HG02938 (cell line): ENCODE measurements at regions not wholly inside any gene's neighbourhood (a gene's known extent, or its start where the extent isn't known, plus 50 kb on each side); places are given as distances from the start of the nearest gene placed in this dataset.
"Not testable (repeated sequence)": the region's sequence is repeated elsewhere in the genome, so short reads cannot be mapped to it uniquely, and the experiment has no call there.

Source experiments
- ATAC-seq: cut with Tn5 transposase; IDR thresholded peaks from one replicate; pipeline ENCODE4 v1.9.1; 2021; ENCODE audit warnings: mild to moderate bottlenecking, moderate library complexity; ENCODE audit not compliant: unreplicated experiment

DNA sequence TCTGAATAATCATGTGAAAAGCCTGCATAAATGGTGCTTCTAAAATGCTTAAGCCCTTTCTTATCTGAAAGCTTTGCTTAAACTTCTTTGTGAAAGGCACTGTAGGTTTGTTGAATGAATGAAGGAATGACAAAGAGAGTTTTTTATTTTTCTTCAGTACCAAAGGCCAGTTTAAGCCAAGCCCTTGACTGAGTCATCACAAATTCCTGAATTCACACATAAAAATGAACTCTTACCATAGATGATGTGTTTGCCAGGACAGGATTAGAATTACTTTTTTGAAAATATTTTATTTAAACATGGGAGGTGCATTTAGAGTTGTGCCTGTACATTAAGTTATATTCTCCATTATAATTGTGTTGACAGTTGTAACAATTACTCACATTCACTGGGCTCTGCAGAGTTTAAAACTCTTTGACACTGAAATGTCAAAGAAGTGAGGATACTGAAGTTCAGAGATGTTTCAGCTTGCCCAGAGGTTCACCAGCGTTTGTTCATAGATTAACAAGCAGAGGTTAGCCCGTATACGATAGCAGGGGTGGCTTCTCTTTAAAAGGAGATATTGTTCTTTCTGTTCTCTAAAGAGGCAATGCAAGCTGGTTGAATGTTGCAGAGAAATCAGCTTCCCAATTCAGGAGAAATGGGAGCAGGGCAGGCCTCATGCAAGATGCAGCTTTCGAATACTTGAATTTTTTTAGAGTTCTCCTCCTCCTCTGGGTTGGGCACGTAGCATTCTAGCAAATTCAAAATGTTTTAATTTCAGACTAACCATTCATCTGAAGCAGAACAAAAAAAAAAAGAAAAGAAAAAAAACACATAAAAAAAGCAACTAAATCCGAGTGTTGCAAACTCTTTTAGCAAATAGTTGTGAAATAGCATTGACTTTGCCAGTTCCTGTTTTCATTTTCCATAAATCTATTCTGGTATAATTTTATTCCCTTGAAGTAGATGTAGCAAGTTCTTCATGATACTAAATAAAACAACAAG is 358.7 kb upstream of the KLF4 start:
- ATAC-seq, result no peak

DNA sequence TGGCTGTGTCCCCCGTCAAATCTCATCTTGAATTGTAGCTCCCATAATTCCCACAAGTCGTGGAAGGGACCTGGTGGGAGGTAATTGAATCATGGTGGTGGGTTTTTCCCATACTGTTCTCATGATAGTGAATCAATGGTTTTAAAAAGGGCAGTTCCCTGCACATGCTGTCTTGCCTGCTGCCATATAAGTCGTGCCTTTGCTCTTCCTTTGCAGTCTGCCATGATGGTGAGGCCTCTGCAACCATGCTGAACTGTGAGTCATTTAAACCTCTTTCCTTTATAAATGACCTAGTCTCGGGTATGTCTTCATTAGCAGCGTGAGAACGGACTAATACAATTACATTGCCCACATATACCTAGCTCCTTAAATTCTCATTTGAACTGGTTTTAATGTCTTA is 353.0 kb upstream of the KLF4 start:
- no peak for ATAC-seq

DNA sequence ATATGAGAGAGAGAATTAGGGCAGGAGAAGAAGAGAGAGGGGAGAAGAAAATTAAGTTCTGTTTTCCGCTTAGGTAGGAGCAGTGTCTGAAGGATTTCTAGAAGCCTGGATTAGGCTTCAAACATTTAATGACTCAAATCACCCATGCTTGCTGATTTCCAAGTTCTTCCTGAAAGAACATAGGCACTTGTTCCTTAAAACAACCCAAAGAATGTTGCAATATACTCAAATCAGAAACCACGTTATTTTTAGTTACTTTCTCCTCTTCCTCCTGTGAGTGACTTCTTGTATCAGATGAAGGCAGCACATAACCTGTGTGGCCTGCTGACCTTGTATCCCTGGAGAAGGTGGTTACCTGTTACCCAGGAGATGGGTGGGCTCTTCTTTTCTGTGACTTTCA is 351.5 kb upstream of the KLF4 start:
- ATAC-seq, result no peak

DNA sequence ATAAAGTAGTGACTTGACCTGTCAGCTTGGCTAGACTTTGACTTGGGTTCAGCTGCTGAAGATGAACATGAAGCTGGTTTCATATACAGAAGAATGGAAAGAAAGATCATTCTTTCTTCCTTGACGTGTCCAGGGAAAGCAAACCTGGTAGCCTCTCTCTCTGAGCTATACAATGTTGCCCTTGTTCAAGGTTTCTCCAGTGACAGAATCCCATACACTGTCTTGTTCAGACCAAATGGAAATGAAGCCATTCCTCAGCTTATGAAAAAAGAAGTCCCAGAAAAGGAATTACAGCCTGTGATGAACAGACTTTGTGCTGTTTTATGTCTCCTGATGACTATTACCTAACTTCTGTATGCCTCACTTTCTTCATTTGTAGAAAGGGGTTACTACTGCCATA is 349.8 kb upstream of the KLF4 start:
- no peak for ATAC-seq

DNA sequence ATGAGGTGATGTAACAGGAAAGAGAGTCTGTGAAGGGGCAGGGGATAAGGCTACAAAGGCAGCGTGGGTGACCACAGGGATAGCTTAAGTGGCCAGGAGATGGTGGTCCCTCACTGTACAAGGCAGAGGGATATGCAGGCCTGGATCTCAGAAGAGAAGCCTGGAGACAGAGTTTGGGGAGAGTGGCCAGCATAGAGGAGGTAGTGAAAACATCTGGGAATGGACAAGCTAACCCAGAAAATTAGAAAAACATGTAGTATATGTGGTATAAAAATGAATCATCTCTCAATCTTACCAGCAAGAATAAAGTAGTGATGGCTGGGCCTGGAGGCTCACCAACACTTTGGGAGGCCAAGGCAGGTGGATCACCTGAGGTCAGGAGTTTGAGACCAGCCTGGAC is 349.2 kb upstream of the KLF4 start:
- no peak for ATAC-seq

DNA sequence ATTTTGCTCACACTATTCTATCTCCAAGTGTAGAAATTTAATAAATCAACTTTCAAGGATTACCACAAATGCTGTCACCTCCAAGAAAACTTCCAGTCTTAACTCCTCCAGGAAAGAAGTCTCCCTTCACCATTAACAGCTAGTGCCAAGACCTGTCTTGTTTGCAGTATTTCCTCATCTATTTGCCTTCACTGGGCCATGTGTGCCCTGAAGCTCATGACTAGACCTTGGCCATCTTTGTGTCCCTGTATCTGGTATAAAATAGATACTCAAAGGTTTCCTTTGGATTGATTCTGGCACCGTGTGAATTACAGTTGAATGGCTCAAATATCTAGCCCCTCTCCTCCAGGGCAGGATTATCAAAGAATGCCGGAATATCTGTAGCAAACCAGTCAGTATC is 346.7 kb upstream of the KLF4 start:
- ATAC-seq, result no peak

DNA sequence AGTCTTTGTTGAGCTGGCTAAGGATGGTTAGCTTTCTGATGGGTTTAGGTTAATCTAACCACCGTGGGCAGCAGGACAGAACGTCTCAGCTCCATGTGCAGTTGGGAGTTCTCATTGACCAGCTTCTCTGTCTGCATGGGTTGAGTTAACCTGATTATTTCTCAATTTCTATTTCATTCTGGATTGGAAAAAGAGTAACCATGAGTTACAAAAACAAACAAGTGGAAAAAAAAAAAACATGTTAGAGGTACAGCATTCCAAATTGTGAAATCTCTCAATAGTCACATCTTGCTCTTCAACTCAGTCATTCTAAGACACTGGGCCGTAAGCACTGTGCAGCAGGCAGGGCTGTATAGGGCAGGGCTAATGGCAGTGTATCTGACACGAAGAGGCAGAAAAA is 343.7 kb upstream of the KLF4 start:
- ATAC-seq, result no peak

DNA sequence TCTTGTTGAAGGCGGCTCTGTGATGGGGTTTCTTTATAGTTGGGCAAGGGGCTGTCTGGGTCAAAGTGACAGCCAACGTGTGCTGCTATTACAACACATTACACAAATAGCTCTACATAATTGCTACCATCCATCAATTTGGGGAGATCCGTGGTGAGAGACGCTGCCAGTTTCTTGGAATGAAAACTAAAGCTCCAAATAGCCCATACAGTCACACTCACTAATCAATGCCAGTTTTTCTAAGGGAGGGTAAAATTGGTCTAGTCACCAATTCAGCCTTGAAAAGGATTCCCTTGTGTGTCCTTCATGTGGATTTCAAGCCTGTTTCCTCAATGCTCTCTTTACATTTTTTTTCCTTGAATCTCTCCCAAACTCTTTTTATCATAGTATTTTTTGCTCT is 343.3 kb upstream of the KLF4 start:
- ATAC-seq, result no peak

DNA sequence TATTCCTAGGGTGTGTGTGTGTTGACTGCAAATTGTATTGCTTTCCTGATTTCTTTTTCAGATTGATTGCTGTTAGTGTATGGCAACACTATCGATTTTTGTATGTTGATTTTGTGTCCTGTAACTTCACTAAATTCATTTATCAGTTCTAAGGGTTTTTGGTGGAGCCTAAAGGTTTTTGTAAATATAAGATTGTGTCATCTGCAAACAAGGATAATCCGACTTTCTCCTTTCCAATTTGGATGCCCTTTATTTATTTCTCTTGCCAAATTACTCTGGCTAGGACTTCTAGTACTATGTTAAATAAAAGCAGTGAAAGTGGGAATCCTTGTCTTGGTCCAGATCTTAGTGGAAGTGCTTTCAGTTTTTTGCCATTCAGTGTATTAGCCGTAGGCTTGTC is 340.9 kb upstream of the KLF4 start:
- no peak for ATAC-seq

DNA sequence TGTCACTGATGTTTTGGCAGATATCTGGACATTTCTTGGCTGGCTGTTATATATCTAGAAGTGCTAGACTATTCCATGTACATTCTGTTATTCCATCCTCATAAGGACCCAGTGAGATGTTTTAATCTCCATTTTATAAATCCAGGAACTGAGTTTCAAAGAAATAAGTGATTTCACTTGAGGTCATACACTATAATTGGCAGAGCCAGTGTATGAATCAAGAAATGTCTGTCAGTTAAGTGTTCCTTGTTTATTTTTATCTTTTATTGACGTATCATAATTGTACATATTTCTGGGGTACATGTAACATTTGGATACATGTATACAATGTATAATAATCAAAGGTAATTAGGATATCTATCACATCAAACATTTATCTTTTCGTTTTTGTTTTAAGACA is 338.3 kb upstream of the KLF4 start:
- ATAC-seq, result no peak

DNA sequence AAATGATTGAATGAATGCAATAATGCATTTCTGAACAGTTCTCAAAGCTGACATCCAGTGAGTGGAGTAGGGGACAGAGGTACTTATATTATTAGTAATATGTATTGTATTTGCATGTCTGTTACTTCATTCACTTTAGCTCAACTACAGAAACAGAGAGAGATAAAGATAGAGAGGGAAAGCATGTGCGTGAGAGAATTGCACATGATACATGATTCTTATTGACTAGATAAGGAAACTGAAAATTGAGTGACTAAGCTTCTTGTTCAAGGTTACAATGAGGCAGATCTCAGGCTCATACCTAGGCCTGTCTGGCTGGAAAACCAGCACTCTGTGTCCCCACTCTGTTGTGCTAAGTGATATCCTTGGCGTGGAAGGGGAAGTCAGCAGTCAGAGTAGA is 337.7 kb upstream of the KLF4 start:
- ATAC-seq, result peak; percentile 90

DNA sequence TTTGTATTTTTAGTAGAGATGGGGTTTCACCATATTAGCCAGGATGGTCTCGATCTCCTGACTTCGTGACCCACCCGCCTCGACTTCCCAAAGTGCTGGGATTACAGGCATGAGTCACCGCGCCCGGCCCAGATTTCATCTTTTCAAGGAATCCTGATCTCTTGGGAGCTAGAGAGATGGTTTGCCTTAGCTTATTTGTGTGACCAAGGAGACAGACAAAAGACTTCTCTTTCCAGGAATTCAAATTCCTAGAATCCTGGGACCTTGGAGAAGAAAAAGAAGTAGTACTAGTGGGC is 337.1 kb upstream of the KLF4 start:
- not testable (repeated sequence) for ATAC-seq

DNA sequence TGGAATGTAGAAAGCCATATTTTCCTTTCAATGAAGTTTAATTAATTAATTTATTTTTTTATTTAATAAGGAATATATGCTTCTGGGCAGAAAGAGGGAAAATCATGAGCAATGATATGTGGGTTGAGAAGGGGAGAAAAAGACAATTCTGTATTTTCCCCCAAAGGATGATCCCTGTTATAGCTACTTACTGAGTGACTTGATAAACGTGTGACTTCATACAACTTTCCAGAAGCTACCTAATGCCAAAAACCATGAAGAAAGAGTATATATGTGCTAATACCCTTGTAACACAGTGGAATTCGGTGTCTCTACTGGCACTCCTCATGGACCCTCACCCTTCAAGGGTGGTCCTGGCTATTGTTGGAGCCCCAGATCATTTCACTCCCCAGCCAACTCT is 335.0 kb upstream of the KLF4 start:
- no peak for ATAC-seq

DNA sequence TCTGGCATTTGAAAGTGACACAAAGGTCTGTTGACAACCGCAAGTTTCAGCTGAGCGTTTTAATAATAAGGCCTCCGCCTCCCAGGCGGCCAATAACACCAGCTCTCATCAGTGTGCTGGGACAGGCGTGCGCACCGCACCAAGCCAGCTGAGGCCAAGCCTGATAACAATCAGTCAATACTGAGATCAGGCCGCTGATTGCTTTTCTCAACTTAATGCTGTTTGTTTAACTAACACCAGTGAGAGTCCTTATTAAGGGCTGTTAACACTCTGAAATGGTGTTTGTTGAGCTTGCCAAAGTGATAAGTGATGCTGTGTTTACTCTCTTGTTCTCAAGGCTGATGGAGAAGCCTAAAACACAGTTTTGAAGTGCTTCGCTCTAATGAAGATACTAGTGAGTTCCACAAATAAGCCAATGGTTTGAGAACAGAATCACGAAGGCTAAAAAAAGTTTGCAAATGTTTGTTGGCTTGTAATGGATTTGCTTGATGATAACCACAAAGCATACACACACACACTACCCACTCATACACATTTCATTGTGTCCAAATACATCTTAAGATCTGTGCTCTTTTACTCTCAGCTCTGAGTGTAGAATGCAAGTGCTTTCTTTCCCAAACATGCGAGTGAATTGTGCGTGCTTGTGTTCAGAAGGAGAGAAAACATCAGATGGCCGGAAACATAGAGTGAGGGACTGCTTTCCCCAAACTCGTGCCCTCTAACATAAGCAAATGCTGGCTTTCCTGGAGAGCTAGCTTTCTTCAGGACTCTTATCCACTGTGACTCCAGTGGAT is 330.4 kb upstream of the KLF4 start:
- ATAC-seq, result no peak

DNA sequence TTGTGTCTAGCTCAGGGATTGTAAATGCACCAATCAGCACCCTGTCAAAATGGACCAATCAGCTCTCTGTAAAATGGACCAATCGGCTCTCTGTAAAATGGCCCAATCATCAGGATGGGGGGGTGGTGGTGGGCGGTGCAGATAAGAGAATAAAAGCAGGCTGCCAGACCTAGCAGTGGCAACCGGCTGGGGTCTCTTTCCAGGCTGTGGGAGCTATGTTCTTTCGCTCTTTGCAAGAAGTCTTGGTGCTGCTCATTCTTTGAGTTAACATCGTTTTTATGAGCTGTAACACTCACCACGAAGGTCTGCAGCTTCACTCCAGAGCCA is 328.9 kb upstream of the KLF4 start:
- ATAC-seq, result not testable (repeated sequence)

DNA sequence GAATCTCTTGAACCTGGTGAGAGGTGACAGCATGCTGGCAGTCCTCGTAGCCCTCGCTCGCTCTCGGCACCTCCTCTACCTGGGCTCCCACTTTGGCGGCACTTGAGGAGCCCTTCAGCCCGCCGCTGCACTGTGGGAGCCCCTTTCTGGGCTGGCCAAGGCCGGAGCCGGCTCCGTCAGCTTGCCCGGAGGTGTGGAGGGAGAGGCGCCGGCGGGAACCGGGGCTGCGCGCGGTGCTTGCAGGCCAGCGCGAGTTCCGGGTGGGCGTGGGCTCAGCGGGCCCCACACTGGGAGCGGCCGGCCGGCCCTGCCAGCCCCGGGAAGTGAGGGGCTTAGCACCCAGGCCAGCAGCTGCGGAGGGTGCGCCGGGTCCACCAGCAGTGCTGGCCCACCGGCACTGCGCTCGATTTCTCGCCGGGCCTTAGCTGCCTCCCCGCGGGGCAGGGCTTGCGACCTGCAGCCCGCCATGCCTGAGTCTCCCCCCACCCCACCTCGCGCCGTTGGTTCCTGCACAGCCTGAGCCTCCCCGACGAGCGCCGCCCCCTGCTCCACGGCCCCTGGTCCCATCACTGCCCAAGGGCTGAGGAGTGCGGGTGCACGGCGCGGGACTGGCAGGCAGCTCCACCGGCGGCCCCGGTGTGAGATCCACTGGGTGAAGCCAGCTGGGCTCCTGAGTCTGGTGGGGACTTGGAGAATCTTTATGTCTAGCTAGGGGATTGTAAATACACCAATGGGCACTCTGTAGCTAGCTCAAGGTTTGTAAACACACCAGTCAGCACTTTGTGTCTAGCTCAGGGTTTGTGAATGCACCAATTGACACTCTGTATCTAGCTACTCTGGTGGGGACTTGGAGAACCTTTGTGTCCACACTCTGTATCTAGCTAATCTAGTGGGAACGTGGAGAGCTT is 328.3 kb upstream of the KLF4 start:
- ATAC-seq, result not testable (repeated sequence)

DNA sequence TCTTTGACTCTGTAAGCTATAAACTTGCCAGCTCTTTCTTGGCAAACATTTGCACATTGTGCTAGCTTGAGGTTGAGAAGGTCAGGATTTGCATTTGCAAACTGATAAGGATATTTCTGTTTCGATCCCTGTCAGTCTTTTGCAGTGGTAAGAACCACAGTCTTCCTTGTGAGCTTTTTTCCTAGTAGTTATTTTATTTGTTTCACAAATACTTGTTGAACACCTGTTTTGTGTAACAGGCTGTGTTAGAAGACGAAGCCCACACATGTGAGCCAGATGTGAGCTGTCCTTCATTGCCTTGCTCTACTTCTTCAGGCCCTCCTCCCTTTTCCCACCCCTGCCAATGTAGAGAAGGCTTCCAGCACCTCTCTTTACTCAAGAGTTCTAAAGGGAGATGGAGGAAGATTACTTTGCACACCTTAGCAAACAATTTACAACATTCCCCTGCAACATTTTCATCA is 327.0 kb upstream of the KLF4 start:
- ATAC-seq, result no peak

DNA sequence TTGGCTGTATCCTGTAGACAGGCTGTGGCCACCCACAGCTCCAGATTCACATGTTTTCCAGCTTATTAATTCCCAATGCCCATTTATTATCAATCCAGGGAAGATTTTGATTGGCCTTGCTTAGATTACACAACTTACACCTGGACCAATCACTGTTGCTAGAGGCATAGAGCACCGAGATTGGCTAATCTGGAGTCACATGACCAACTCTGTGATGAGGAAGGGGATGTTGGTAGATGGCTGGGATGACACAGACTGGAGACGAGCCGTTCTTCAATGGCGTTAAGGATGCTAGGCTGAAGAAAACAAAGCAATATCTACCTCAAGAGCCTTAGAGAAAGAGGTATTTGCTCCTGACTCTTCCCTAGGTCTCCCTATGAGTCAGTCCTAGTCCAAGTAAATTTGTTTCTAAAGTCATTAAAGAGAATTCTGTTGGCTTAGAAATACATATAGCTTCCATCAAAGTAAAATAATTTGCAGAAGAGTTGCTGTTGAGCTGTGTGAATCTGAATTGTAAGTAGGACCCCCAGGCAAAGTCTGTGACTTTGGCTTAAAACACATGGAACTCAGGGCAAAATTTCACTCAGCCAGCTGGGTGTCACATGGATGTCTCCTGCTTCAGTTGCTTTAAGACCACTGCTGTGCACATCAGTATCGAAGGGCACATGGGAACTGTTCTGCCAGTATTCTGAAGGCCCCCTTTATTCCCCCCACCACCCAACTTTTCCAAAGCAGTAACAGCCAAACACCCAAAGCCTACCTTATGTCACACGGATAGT is 326.4 kb upstream of the KLF4 start:
- ATAC-seq, result no peak

DNA sequence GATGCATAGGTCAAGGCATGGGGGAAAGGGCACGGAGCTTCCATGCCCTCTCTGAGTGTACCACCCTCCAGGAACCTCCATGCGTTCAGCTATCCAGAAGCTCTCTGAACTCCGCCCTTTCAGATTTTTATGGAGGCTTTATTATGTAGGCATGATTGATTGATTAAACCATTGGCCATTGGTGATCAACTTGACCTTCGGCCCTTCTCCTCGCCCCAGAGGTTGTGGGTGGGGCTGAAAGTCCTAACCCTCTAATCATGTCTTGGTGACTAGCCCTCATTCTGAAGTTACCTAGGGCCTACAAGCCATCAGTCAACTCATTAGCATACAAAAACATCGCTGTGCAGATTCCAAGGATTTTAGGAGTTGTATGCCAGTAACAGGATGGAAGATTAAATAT is 323.7 kb upstream of the KLF4 start:
- no peak for ATAC-seq

DNA sequence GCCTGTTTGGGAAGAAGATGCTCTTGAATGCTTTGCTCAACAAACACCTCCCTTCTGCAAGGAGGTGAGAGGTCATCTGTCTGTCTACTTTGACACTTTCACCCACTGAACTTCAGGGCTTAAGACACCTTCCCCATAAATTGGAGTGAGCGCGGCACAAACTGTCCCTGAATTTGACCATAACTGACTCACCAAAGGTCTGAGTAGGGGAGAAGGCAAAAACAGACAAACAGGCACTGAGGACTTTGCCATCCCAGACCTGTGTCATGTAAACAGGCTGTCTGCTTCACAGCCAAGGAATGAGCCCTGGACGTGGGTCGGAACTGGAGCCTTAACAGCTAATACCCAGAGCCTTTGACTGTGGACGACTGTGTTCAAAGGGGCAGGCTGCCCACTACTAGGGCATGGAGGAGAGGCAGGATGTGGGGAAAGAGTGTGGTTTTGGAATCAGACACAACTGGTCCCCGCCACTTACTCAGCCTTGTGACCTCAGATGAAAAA is 320.9 kb upstream of the KLF4 start:
- no peak for ATAC-seq
